Stimulated activated CD8-positive, alpha-beta memory T cell treated with anti-CD3 and anti-CD28 coated beads, Interleukin-4, amount 100 ng/mL, for 4 hours (primary cell): ENCODE measurements at regions not wholly inside any gene's neighbourhood (a gene's known extent, or its start where the extent isn't known, plus 50 kb on each side); places are given as distances from the start of the nearest gene placed in this dataset.

Source experiments
- DNase-seq, 2 donors: peaks; one replicate each; pipeline ENCODE4 v3.0.0-alpha.2; 2020; ENCODE audit warnings: low read depth in 2 of 2, low spot score in 1 of 2

DNA sequence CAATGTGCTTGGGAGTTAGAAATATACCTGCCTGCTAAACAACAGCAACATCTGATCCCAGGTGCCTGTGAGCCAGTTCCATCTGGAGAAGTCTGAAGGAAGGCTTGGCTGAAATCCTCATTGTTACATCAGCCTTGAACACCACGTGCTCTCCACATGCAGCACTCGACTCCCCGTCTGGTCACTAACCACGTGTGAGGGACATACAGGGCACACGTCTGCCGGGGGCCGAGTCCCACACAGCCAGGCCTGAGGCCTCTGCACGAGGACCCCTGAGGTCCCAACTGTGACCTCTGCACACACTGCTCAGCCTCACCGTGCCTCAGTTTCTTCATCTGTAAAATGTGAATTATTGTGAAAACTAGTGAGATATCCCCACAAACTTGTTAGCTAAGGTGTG is 236.5 kb upstream of the SALL3 start:
- DNase-seq = no peak

- DNase-seq = no peak
Observed at GRCh38 chr18:78751664-78752063, 228.0 kb upstream of the SALL3 start.

- no peak for DNase-seq
Observed at GRCh38 chr18:78753240-78753639, 226.4 kb upstream of the SALL3 start.

DNA sequence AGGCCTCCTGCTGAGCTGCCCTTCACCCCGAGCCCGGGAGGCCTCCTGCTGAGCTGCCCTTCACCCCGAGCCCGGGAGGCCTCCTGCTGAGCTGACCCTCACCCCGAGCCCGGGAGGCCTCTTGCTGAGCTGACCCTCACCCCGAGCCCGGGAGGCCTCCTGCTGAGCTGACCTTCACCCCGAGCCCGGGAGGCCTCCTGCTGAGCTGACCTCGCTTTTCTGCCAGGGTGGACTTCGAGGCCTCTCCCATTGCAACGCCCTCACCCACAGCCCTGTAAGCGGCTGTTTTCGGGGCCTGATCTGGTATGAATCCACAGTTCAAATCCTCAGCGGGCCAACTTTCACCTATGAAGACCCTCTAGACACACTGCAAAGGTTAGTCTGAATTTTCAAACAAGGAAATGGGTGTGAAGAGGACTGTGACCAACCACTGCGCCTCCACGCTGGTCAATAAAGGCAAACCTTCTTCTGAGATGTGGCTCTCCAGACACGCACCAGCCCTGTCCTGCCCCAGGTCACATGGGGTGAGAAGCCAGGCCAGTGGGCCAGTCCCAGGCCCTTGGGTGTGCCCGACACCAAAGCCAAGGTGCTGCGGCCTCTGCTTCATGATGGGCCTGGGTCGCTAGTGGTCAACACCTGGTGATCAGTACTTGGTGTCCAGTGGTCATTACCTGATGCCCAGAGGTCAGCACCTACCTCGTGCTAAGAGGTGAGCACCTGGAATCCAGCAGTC is 225.1 kb upstream of the SALL3 start:
- DNase-seq = no peak

DNA sequence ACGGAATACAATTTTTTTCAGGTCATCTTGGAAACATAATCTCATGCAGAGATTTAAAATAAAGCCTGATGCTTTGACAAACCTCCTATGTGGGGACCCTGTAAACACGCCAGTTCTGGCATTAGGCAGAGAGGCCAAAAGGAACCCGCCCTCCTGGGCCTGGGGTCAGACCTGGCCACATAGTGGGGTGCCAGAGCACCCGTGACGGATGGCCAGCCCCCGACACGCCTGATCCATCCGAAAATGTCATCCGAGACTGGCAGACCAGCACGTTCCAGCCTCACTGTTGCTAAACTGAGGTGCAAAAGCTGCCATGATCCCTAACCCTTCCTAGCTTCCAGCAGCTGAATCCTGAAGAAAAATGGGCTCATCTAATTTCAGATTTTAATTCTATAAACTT is 222.6 kb upstream of the SALL3 start:
- no peak for DNase-seq

GRCh38 chr18:78758496-78758895 is 221.1 kb upstream of the SALL3 start:
- DNase-seq = no peak

- no peak for DNase-seq
Observed at GRCh38 chr18:78762753-78763152, 216.9 kb upstream of the SALL3 start.

GRCh38 chr18:78764544-78764943 is 215.1 kb upstream of the SALL3 start:
- DNase-seq = no peak

DNA sequence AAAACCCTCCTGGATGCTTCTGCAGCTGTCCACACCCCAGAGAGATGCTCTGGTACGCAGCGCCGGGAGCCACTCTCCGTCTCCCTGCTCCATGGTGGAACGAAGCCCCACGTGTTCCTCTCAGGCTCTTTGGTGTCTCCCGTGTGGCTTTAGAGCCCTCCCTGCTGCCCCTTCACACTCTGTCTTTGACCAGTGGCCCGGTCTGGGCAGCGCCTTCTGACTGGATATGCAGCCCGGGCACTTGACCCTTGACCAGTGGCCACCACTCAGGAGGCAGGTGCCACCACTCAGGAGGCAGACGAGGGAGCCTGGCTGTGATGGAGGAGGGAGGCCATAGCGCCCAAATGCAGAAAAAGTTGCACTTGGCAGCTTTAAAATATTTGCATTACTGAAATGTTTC is 214.5 kb upstream of the SALL3 start:
- no peak for DNase-seq

DNA sequence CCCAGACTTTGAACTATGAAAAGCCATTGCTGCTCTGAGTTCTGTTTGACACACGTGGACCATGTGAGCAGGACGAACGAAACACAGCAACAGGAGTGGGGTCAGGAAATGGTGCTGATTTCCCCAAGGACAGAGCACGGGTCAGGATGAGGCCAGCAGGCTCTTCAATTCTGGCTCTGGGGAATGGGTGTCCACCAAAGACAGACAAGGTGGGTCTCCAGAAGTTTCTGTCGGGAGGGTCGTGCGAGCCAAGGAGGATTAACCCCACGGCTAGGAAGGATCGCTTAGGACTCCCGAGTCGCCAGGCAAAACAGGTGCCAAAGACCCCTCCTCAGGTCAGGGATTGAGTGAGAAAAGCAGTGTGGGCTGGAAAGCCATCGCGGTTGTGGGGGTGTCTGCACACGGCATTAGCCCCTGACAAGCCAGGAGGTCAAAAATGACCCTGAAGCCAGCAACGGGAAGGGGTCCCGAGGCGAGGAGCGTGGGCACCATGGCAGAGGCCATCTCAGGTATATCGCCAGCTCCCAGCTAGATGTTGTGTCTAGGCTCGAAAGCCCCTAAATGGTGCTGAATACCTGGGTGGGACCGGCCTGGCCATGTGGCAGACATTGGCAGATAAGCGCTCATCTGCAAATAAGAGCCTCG is 213.9 kb upstream of the SALL3 start:
- DNase-seq = no peak

- no peak for DNase-seq
Observed at GRCh38 chr18:78766651-78767533, 212.7 kb upstream of the SALL3 start.

DNA sequence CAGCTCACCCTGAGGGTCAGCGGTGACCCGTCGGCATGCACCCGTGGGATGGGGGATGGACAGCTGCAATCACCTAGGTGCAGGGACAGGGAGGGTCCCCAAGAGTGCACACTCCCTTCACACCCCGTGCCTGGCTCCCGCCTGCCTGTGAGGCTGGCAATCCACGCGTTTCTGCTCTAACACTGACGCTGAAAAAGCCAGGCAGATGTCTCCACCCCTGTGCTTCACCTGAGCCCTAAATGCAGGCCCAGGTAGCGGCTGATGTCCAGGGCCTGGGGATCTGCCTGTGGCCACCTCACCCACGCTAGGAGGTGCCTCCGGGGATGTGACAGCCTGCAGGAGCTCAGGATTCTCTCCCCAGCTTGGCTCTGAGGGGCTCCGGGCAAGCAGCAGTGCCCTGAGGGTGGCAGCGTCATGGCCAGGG is 212.0 kb upstream of the SALL3 start:
- DNase-seq = no peak

- no peak for DNase-seq
Observed at GRCh38 chr18:78768221-78768620, 211.4 kb upstream of the SALL3 start.

- no peak for DNase-seq
Observed at GRCh38 chr18:78768656-78769501, 210.7 kb upstream of the SALL3 start.

DNA sequence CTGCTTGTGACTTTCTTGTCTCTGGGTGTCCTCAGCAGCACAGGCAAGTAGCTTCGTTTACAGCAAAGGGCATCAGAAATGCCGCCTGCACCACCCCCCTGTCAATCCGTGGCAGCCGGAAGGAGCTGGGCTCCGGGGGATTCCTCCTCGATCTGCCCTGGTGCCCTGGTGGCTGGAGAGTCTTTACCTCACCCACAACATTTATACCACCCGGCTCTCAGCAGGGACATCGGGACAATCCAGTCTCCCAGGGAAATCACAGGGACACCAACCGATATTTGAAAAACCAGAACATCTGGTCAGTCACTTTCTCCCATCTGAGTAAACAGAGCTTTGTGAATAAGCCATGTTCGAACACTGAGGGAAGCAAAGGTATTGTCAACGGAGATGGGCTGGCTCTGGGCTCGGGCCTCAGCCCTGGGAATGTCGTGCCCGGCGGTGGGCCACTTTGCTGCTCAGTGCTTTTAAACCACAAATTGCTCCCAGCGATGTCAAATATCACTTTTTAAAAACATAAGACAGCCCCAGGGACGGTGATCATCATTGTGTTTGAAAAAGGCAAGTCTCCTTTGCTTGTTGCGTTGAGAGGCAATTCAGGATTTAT is 210.0 kb upstream of the SALL3 start:
- no peak for DNase-seq

DNA sequence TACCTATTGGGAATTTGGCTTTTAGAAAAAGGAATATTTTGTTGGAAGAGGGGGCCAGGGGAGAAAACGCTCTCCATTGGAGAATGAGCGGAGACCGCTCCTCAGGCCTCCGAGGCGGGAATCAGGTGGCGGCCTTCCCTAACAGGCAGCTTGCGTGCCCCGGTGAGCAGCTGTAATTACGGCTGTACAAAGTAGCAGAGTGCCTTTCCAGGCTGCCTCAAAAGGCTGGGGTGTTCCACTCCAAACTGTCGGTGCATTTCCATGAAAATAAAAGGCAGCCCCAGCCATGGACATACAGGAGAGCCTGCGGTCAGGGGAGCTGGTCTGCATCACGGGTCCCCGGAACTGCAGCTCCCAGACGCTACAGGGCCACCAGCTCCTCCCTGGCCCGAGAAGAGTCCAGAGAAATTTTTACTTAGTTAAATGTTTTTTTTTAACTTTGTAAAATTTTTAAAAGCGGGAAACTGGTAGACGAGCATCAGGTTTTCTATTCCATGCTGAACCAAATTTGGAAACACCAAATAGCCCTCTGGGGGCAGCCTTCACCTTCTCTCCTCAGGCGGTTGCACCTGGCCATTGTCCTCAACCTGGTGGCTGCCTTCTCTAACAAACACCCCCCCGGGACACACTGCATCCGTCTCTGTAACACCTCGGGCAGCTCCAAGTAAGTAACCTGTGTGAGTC is 209.3 kb upstream of the SALL3 start:
- no peak for DNase-seq

- DNase-seq = no peak
Observed at GRCh38 chr18:78770823-78771139, 208.8 kb upstream of the SALL3 start.

GRCh38 chr18:78771496-78772359 is 207.9 kb upstream of the SALL3 start:
- DNase-seq = no peak
